ENCODE measurements at regions not wholly inside any gene's neighbourhood (a gene's known extent, or its start where the extent isn't known, plus 50 kb on each side); places are given as distances from the start of the nearest gene placed in this dataset.

DNA sequence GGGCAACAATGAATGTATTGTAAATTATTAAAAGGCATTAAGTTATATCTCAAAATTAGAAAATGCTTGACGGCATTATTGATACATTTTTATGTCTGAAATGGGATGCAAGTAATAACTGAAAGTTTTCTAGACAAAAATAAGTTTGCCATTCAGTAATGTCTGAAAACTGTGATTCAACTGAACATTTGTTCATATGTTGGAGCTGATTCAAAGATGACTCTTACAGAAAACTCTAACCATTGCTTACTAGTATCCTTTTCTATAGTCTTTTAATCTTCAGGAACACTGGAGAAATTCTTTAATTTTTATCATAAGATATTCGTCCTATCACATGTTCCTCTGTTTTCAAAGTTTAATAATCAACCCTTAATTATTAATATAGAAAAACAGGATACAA, 71.1 kb upstream of the TFEC start:
- TF ChIP-seq CTCF (conservative IDR thresholded peaks at IDR 0.05; ENCODE audit: low read length) (no peak), EZH2phosphoT487 (IDR thresholded peaks at IDR 0.05; ENCODE audit: borderline replicate concordance, low read depth, low read length) (no peak)

All from OCI-LY7 (cell line).